AG04450 (cell line): ENCODE measurements at regions not wholly inside any gene's neighbourhood (a gene's known extent, or its start where the extent isn't known, plus 50 kb on each side); places are given as distances from the start of the nearest gene placed in this dataset.
A peak's percentile ranks its signal among the peaks of the same experiment; 100 is the strongest.

Experiments used
- CTCF ChIA-PET: fragments of 300-600, 350-600 bp; formaldehyde crosslinking; extraction: SDS; loops from one replicate; lab custom pipeline; 2022; ENCODE audit warnings: antibody characterized with exemption, inconsistent platforms; lab: Charles Lee
- POLR2A ChIA-PET: fragments of 350-600 bp; formaldehyde crosslinking; extraction: SDS; loops from one replicate; lab custom pipeline; 2021; ENCODE audit warnings: antibody characterized with exemption, inconsistent platforms; lab: Yijun Ruan, JAX
- DNase-seq: peaks from one replicate; pipeline ENCODE4 v3.0.0-alpha.2; 2011; ENCODE audit warnings: low read depth, low spot score
- H3K27ac ChIP-seq: one replicate; pipeline ENCODE4 v1.5.1; 2012; ENCODE audit warnings: low read depth, low read length, control low read depth
- H3K27me3 ChIP-seq: one replicate; pipeline ENCODE4 v1.6.0; 2012; ENCODE audit warnings: low read length; ENCODE audit not compliant: control insufficient read depth, insufficient read depth
- H3K4me3 ChIP-seq: 2 replicates; pipeline ENCODE4 v1.5.1; 2011; ENCODE audit warnings: mild to moderate bottlenecking, low read depth, low read length, control low read depth
- H3K9me3 ChIP-seq: 2 replicates; pipeline ENCODE4 v1.5.1; 2012; ENCODE audit warnings: low read length; ENCODE audit not compliant: control insufficient read depth, insufficient read depth
- TF ChIP-seq, protein P1 (sequence below): IDR thresholded peaks from 2 replicates; pipeline ENCODE4 v1.5.1; 2011; ENCODE audit warnings: low read depth, low read length, control low read depth, inconsistent platforms

DNA sequence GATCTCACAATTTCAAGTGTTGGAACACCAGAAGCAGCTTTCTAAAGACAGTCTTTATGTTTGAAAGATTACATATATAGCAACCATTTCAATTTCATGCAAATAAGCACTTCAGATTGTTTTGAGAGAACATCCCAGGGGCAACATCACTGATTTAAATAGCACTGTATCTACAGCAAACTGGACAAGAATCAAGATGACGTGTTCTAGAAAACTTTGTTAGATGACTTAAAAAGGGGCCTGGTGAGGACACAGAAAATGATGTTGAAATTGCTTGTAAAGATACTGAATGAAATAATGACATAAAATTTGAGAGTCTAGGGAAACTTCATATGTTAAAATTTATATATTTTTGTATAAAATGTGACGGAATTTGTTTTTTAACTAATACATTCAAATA is 277.1 kb downstream of the KLF12 start:
- CTCF ChIA-PET = no interaction called here
- TF ChIP-seq, protein P1, sequence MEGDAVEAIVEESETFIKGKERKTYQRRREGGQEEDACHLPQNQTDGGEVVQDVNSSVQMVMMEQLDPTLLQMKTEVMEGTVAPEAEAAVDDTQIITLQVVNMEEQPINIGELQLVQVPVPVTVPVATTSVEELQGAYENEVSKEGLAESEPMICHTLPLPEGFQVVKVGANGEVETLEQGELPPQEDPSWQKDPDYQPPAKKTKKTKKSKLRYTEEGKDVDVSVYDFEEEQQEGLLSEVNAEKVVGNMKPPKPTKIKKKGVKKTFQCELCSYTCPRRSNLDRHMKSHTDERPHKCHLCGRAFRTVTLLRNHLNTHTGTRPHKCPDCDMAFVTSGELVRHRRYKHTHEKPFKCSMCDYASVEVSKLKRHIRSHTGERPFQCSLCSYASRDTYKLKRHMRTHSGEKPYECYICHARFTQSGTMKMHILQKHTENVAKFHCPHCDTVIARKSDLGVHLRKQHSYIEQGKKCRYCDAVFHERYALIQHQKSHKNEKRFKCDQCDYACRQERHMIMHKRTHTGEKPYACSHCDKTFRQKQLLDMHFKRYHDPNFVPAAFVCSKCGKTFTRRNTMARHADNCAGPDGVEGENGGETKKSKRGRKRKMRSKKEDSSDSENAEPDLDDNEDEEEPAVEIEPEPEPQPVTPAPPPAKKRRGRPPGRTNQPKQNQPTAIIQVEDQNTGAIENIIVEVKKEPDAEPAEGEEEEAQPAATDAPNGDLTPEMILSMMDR = no peak
- H3K27ac ChIP-seq = no peak overlapping the region
- H3K4me3 ChIP-seq = no peak overlapping the region
- no peak for DNase-seq
- H3K27me3 ChIP-seq = no peaks in the 10 kb centered on the region
- no peaks in the 10 kb centered on the region for H3K9me3 ChIP-seq
- POLR2A ChIA-PET = no interaction called here

DNA sequence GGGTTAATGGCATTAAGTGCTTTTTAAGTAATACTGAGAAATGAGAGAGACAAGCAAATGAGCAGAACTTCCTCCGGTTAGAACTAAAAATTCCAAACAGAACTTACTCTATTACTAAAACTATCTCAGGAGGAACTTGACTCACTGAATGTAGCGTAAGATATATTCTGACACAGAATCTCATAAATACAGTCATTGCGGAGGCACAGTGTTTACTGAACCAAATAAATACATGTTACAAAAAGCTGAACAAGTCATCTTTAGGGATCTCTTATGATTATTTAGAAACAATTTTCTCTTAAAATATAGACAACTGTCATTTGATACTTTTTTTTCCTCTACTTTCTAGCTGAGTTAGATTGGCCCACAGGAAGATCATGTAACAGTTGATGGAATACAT is 283.1 kb downstream of the KLF12 start:
- ChIA-PET POLR2A (interaction anchor here (0.6 kb wide), 1 partner anchor 19 kb away, joined by 3 read pairs; no protein-coding TSS in a partner anchor), CTCF (interaction anchor here (0.7 to 1.6 kb wide), 2 partner anchors 9 to 20 kb away, joined by 3 to 7 read pairs; no protein-coding TSS in a partner anchor)
- H3K9me3 ChIP-seq = no peaks in the 10 kb centered on the region
- H3K27ac ChIP-seq = no peak overlapping the region
- TF ChIP-seq, protein P1 = no peak
- no peaks in the 10 kb centered on the region for H3K27me3 ChIP-seq
- H3K4me3 ChIP-seq = no peak overlapping the region
- DNase-seq = peak; percentile 30

DNA sequence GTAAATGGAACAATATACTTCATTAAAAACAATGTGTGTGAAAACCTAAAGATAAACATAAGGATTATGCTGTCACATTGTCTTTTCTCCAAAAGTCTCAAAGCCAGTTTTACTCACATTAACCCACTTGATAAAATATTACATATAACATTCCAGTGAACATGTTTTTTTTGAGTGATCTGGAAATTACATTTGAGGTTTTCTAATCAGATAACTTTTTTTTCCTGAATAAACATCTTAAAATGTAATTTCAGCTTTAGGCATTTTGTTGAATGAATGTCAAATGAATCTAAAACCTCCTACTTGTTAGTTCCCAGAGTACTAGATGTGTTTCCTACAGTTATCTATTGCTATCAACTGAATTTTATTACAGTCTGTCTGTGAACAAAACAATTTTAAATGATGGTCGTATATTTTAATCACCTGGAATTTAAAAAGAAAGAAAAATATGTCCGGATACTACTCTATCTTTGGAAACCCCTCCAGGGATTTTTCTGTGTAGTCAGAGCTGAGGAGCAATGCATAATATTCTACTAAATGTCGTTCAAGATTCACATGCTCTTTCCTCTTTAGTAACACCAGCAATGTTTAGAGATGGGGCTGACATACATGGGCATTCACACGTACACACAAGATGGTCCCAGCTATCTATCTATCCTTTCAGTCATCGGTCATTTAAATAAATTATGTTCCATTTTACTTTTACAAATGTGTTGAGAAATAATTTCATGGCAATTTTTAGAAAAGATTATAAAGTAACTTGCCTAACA is 283.9 kb downstream of the KLF12 start:
- Histone ChIP-seq H3K9me3 (no peaks in the 10 kb centered on the region), H3K27me3 (no peaks in the 10 kb centered on the region), H3K4me3 (no peak overlapping the region), H3K27ac (no peak overlapping the region)
- ChIA-PET CTCF (interaction anchor here (0.6 to 1.6 kb wide), 4 partner anchors 8 to 86 kb away, joined by 3 to 7 read pairs (median 3); no protein-coding TSS in a partner anchor), POLR2A (no interaction called here)
- TF ChIP-seq, protein P1 = no peak
- no peak for DNase-seq

DNA sequence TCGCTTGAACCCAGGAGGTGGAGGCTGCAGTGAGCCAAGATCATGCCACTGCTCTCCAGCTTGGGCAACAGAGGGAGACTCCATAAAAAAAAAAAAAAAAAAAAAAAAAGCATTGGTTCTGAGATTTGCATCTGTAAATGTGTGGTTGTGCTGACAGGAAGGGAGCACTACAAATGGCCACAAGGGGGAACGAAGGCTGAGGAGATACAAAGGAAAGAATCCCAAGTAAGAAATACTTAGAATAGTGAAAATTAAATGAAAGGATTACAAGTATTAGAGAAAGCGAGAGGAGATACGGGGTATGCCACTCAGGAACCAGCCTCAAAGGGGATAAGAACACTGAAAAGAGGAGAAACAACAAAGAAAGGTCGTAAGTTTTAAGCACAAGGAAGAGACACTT is 284.9 kb downstream of the KLF12 start:
- Histone ChIP-seq H3K9me3 (no peaks in the 10 kb centered on the region), H3K27ac (no peak overlapping the region), H3K27me3 (no peaks in the 10 kb centered on the region), H3K4me3 (no peak overlapping the region)
- DNase-seq = no peak
- ChIA-PET POLR2A (interaction anchor here (1.1 kb wide), 1 partner anchor 22 kb away, joined by 3 read pairs; no protein-coding TSS in a partner anchor), CTCF (interaction anchor here (0.6 to 2.9 kb wide), 15 partner anchors 9 to 1749 kb away, joined by 3 to 24 read pairs (median 3); no protein-coding TSS in a partner anchor)
- TF ChIP-seq, protein P1 = peak; percentile 64

DNA sequence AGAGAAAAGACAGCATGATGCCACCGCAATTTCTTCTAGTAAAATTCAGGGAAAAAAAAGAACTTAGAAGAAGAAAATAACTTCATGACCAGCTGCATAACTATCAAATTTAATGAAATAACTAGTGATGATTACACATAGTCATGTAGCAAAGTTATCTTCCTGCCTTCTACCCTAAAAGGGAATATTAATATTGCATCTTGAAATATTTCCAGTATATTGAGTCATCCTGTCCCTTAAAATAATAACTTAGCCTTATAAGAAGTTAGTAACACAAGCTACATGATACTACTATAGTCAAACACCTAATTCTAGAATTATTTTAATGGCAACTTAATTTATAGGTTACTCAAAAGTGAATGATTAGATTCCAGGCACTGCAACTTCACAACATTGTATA is 289.2 kb downstream of the KLF12 start:
- POLR2A ChIA-PET = no interaction called here
- TF ChIP-seq, protein P1 = no peak

More for the DNA sequence above, 289.2 kb downstream of the KLF12 start:
- no peaks in the 10 kb centered on the region for H3K27me3 ChIP-seq
- no peak overlapping the region for H3K4me3 ChIP-seq
- H3K27ac ChIP-seq = no peak overlapping the region
- CTCF ChIA-PET = no interaction called here
- no peak for DNase-seq
- no peaks in the 10 kb centered on the region for H3K9me3 ChIP-seq
